NCI-H1048 (cell line): ENCODE measurements at regions not wholly inside any gene's neighbourhood (a gene's known extent, or its start where the extent isn't known, plus 50 kb on each side); places are given as distances from the start of the nearest gene placed in this dataset.
"Not testable (repeated sequence)": the region's sequence is repeated elsewhere in the genome, so short reads cannot be mapped to it uniquely, and the experiment has no call there.

Experiments used
- DNase-seq: peaks from one replicate; lab custom pipeline; 2025; lab: John Stamatoyannopoulos, UW

DNA sequence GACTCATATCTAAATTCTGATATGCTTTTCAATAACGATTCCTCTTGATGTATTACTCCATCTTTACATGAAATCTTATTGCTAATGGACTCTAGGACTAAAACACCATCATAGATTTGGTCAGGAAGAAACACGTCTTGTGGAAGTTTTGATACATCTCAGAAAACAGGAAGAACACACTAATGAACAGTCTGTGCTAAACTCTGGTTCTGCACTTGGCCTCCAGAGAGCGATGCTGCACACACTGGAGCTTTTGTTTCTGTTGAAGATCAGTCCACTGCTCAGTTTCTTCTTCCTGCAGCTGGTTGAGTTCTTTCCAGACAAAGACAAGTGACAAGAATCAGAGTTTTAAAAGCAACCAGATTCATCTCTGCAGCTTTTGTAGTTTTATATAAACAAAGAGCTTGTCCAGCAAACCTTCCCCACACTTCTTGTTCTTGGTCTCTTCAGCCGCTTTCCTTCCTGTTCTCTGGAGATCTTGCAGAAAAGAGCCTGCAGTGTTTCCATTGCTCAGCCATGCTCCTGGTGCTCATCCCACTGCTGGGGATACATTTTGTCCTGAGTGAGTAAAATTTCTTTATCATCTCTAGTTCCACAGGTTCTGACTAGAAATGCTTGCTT, 229.1 kb upstream of the OR4E1 start:
- no peak for DNase-seq

DNA sequence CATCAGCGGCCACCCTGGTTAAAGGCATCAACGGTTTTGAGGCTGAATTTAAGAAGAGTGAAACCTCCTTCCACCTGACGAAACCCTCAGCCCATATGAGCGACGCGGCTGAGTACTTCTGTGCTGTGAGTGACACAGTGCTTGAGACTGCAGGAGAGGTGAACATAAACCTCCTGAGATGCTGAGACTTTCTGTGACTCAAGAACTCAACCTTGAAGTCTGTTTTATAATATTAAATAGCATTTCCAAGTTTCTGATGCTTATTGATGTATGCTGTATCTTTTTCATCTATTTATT, 221.2 kb upstream of the OR4E1 start:
- not testable (repeated sequence) for DNase-seq

DNA sequence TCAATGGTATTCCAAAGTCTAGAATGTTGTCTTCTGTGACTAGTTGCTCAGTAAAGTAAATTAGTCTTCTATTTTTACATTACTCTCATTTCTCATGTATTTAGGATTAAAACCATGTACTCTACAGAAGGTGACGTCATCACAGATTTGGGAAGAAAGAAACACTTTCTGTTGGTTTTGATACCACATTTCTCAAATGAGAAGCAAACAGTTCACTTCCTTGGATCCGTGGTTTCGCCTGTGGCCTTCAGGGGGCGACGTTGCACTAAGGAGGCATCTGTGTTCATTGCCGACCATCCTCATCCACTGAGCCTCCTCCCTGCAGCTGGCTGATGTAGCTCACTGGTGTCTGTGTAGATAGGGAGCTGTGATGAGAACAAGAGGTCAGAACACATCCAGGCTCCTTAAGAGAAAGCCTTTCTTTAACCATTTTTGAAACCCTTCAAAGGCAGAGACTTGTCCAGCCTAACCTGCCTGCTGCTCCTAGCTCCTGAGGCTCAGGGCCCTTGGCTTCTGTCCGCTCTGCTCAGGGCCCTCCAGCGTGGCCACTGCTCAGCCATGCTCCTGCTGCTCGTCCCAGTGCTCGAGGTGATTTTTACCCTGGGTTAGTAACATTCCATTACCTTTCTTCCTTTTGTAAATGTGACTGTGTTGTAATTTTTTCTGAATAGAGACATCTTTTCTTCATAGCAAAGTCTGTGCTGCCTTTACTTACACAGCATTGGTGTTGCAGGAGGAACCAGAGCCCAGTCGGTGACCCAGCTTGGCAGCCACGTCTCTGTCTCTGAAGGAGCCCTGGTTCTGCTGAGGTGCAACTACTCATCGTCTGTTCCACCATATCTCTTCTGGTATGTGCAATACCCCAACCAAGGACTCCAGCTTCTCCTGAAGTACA, 220.6 kb upstream of the OR4E1 start:
- no peak for DNase-seq

DNA sequence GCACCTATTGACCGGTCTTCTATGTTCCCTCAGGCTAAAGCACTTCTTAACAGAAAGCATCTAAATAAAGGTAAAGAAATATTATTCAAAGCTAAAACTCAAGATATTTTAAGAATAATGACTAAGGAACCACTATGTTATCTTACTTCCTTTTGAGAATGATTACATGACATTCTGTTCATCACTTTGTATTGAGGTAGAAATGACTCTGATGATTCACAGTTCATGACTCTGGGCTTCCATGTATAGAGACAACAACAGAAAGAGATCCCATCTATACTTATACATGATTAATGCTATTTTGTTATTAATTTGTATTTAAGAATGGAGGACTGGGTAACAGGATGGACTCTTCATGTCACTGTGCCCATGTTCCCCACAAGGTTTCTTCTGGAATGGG, 218.3 kb upstream of the OR4E1 start:
- DNase-seq = no peak

DNA sequence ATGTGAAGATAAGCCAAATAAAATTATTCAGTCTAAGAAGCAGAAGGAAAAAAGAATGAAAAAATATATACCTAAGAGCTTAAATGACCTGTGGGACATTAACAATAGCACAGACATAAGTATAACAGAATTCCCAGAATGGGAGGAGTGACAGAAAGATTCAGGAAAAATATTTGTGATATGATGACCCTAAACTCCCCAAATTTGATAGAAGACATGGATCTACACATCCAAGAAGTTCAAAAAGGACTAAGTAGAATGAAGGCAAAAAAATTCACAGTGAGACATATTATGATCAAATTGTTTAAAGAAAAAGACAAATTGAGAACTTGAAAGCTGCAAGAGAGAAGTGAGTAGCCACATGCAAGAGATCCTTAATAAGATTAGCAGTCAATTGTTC, 211.4 kb upstream of the OR4E1 start:
- no peak for DNase-seq

DNA sequence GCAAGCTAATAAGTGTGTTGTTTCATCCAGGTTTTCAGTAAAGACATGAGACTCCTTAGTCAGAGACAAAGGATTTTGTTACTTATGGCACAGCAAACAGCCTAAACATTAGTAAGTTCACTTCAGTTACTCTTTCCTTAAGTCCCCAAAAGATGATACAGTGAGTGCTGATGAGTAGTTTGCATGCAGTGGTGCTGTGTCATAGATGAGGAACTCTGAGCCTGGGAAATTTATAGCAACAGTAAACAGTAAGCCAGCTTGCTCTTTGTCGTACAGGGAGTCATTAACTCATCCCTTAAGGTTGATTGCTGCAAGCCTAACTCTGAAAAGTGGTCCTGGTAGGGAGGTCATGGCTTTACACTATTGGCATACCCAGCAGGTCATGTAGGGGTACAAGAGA, 208.6 kb upstream of the OR4E1 start:
- DNase-seq = no peak

DNA sequence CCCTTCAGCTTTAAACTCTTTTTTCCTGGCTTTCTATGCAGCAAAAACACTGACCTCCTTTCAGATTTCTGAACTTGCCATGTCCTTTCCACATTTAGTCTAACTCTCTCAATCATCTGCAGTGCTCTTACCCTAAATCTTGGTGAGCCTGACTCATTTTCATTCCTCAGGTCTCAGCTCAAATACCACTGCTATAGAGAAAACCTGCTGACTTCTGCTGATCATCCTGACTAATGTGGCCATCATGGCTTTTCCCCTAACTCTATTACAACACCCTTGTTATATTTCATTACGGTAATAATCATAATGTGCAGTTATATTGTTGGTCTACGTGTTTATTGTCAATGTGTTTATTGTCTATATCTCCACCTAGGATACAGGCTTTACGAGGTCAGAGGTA, 207.3 kb upstream of the OR4E1 start:
- no peak for DNase-seq

DNA sequence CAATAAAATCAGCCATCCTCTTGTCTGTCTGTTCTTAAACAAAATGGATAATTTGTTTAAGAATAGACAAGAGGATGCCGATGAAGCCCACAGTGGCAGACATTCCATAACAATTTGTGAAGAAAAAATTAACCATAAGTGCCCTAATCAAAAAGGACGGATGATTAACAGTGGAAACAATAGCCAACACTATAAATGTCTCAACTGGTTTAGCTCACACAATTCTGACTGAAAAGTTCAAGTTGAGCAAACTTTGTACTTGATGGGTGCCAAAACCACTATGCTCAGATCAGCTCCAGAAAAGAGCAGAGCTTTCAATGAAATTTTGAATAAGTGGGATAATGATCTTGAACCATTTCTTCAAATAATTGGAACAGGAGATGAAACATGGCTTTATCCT, 202.2 kb upstream of the OR4E1 start:
- DNase-seq = no peak

DNA sequence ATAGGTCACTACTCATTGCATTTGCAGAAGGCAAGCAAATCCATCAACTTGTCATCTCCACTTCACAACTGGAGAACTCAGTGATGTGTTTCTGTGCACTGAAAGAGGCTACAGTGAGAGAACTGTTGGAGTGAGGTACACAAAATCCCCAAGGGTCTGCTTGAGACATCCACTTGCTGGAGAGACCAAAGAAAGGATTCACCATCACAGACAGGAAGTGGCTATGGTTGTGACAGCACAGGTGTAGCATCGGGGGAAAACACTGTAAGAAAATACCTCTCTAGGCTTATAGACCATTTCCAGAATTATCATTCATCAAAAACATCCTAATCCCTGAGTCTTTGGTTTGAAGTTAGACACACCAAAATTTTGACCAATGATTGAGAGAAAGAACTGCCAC, 201.3 kb upstream of the OR4E1 start:
- DNase-seq = no peak

DNA sequence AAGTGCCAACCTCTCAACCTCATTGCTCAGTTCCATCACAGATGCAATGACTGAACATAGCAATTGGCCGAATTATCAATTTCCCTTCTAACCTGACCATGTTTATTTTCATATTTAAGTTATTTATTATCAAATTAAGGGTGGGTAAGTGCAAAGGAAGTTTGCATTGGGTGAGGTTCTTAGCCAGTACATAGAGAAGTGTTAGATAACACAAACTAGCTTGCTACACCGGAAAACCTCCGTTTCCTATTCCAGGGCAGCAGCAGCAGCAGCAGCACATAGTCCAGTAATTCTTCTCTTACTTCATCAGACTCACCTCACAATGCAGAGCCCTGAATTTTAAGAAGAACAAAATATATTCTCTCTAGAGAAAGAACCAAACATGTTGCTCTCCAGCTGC, 200.5 kb upstream of the OR4E1 start:
- DNase-seq = no peak

DNA sequence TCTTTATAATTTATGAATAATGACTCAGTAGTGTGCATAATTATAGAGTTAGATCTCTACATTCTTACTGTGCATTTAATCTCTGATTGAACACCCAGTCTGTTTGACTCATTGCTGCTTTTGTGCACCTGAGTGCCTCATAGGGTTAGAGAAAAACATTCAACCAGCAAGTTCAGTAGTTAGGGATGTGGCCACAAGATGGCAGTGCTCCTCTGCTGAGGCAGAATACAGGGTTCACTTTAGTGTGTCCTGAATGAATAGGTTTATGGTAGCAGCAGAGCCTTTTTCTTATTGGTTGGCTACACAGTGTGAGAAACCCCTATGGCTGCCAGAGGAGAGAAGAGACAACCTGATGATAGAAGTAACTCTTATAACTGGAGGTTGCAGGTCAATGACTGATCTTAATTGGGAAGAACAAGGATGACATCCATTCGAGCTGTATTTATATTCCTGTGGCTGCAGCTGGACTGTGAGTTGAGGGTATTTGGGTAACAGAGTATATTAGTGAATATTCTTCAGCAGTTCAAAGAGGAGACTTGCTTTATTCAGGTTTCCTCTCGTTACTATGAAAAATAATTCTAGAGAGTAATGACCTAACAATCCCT, 194.9 kb upstream of the OR4E1 start:
- DNase-seq = peak; percentile 5

DNA sequence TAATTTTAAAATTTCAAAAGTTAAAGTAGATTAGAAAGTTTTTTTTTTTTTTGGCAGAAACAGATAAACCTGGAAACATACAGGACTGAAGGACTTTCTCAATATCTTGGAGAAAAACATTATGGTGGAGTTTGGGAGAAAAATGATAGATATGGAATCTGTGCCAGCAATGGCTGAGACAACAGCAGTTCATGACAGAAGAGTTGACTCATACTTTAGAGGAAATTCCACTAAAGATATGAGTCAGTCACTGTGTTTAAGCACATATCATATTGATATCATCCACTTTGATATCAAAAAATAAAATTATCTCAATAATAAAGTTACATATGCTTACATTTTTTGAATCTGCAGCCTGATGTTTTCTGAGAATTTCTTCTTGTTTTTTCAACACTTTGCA, 193.9 kb upstream of the OR4E1 start:
- DNase-seq = no peak

DNA sequence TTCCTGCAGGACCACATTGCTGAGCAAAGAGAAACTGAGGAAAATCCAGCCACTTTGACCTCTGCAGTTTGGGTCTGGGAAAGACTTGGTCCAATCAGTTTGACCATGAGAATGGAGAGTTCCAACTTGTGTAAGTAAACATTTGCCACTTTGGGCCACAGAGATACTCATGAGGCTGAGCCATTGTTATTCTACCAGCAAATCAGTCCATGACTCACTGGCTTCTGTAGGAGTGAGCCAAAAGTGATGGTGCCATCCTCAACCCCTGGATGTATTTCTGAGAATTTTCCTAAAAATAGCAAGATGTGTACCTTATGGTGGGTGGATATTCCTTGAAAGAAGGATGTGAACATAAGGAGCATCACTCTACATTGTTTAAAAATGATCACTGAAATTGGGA, 192.9 kb upstream of the OR4E1 start:
- DNase-seq = no peak

DNA sequence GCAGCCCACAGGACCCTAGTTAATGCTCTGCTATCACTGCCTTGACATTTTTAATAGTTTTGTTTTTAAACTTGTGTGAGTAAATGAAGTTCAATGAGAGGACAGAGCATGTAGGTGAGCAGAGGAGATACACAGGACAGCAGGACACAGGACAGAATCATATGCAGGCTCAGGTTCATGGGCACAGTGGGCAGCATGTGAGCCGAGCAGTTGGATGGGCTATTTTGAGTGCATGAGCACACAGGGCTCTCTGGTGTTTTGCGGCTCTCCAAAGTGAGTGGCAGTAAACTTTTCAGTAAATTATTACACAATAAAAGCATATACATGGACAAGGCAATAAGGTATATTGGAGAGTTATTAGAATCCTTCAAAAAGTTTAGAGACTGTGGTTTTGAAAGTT, 189.7 kb upstream of the OR4E1 start:
- no peak for DNase-seq

DNA sequence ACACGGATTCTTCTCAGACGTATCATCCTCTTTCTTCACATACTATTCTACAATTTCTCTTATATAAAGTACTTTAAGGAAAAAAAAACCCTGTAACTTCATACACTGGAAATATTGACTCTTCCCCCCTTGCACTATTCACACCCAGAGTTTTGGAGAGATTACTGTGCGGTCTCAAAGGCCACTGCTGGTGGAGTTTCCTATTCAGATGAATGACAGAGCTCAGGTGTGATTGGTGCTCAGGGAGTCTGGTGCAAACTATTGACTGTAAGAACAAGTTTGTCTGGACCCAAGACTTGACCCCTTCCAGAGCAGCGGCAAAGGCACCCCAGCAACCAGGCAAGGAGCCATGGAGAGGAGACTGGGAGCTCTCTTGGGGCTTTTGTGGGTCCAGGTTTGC, 187.5 kb upstream of the OR4E1 start:
- no peak for DNase-seq

DNA sequence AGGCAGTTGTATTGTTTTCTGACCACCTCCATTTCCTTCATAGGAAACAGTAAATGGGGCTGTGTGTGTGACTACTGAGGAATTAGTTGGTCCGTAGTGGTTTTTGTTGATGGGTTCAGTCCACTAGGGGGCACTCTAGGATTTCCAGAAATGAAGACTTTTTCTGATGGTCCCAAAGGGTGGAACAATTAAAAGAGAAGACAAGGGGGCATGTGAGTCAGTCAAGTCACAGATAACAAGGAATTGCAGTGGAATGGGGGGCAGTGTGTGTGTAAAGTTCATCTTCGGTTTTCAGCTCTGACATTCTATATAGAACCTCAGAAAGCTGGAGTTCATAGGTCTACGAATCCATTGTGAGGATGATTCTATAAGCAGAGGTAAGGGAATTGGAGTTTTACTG, 186.6 kb upstream of the OR4E1 start:
- DNase-seq = no peak

DNA sequence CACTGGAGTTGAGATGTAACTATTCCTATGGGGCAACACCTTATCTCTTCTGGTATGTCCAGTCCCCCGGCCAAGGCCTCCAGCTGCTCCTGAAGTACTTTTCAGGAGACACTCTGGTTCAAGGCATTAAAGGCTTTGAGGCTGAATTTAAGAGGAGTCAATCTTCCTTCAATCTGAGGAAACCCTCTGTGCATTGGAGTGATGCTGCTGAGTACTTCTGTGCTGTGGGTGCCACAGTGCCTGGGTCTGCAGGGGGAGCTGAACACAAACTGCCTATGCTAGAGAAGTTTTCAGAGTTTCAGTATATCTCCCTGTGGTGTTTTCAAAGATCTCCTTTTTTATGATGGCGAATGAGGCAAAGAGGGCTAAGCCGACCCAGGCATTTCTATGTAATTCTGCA, 179.2 kb upstream of the OR4E1 start:
- no peak for DNase-seq

DNA sequence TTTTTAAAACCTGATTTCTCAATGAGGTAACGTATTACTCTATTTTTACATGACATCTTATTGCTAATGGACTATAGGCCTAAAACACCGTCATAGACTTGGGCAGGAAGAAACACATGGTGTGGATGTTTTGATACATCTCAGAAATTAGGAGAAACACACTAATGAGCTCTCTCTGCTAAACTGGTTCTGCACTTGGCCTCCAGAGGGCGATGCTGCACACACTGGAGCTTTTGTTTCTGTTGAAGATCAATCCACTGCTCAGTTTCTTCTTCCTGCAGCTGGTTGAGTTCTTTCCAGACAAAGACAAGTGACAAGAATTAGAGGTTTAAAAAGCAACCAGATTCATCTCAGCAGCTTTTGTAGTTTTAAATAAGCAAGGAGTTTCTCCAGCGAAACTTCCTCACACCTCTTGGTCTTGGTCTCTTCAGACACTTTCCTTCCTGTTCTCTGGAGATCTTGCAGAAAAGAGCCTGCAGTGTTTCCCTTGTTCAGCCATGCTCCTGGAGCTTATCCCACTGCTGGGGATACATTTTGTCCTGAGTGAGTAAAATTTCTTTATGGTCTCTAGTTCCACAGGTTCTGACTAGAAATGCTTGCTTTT, 178.5 kb upstream of the OR4E1 start:
- DNase-seq = no peak

DNA sequence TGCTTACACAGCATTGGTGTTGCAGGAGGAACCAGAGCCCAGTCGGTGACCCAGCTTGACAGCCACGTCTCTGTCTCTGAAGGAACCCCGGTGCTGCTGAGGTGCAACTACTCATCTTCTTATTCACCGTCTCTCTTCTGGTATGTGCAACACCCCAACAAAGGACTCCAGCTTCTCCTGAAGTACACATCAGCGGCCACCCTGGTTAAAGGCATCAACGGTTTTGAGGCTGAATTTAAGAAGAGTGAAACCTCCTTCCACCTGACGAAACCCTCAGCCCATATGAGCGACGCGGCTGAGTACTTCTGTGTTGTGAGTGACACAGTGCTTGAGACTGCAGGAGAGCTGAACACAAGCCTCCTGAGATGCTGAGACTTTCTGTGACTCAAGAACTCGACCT, 173.3 kb upstream of the OR4E1 start:
- not testable (repeated sequence) for DNase-seq

DNA sequence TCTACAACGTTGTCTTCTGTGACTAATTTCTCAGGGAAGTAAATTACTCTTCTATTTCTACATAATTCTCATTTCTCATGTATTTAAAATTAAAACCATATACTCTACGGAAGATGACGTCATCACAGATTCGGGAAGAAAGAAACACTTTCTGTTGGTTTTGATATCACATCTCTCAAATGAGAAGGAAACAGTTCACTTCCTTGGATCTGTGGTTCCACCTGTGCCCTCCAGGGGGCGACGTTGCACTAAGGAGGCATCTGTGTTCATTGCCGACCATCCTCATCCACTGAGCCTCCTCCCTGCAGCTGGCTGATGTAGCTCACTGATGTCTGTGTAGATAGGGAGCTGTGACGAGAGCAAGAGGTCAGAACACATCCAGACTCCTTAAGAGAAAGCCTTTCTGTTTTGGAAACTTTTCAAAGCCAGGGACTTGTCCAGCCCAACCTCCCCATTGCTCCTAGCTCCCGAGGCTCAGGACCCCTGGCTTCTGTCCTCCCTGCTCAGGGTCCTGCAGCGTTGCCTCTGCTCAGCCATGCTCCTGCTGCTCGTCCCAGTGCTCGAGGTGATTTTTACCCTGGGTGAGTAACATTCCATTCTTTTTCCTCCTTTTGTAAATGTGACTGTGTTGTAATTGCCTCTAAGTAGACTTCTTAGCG, 172.7 kb upstream of the OR4E1 start:
- no peak for DNase-seq

DNA sequence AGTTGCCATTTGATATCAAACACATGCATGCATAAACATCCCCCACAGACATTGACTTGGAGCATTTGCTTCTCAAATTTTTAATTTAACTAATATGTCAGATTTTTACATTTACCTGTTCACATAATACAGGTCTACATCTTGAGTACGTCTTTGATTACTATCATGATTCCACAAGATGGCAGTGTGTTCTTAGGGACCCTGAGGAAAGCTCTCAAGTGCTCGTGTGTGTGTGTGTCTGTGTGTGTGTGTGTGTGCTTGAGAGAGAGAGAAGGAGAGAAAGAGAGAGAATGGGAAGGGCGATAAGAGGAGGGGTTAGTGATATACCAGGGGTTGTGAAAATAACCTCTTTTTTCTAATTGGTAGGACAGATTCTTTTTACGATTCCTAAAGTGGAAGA, 167.1 kb upstream of the OR4E1 start:
- no peak for DNase-seq

DNA sequence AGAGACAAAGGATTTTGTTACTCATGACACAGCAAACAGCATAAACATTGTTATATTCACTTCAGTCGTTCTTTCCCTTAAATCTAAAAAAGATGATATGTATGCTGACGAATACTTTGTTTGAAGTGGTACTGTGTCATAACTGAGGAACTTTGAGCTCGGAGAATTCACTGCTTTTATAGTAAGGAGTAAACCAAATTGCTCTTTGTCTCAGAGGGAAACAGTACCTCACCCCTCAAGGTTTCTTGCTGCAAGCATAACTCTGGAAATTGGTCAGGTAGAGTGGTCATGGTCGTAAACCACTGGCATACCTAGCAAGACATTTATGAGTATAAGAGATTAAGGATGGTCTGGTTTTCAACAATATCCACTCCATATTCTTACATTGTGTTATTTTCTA, 160.2 kb upstream of the OR4E1 start:
- no peak for DNase-seq

DNA sequence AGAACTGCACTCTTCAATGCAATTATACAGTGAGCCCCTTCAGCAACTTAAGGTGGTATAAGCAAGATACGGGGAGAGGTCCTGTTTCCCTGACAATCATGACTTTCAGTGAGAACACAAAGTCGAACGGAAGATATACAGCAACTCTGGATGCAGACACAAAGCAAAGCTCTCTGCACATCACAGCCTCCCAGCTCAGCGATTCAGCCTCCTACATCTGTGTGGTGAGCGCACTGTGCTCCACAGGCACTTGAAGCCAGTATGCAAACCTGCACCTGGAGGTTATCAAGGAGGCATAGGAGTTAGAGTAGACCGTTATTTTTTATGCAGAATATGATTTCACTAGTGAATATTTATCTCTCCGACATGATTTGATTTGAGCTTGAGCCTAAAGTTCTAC, 152.2 kb upstream of the OR4E1 start:
- no peak for DNase-seq
